HEK293 (cell line): ENCODE measurements at regions not wholly inside any gene's neighbourhood (a gene's known extent, or its start where the extent isn't known, plus 50 kb on each side); places are given as distances from the start of the nearest gene placed in this dataset.

ENCODE experiments used
- CTCF ChIA-PET: fragments of 350-600 bp; formaldehyde crosslinking; extraction: SDS; loops from one replicate; lab custom pipeline; 2021; ENCODE audit warnings: antibody characterized with exemption; lab: Yijun Ruan, JAX
- POLR2A ChIA-PET: fragments of 300-600 bp; formaldehyde crosslinking; extraction: SDS; loops from one replicate; lab custom pipeline; 2020; ENCODE audit warnings: antibody characterized with exemption, inconsistent platforms; lab: Yijun Ruan, JAX
- H3K27ac ChIP-seq: fragments of 200-500 bp; sonication (Bioruptor generic); 2 replicates; pipeline ENCODE4 v1.5.1; 2014; ENCODE audit warnings: low read depth, low read length, control low read depth, inconsistent platforms; ENCODE audit errors: extremely low read depth
- H3K36me3 ChIP-seq, 2 experiments: fragments of 200-500 bp in 1 of 2; sonication (Bioruptor generic) in 1 of 2; 1 replicate in 1 of 2; 2 replicates in 1 of 2; pipeline ENCODE4 v1.5.1; 2014 to 2017; ENCODE audit warnings: inconsistent platforms in 2 of 2, low read length in 2 of 2; ENCODE audit not compliant: control insufficient read depth in 2 of 2, insufficient read depth in 1 of 2
- H3K4me1 ChIP-seq: fragments of 200-500 bp; sonication (Bioruptor generic); 2 replicates; pipeline ENCODE4 v1.5.1; 2014; ENCODE audit warnings: mild to moderate bottlenecking, low read length, inconsistent platforms; ENCODE audit not compliant: control insufficient read depth, insufficient read depth
- H3K4me3 ChIP-seq: 2 replicates; pipeline ENCODE4 v1.5.1; 2011; ENCODE audit warnings: low read depth, mild to moderate bottlenecking, control low read depth, low read length, moderate library complexity
- H3K9me3 ChIP-seq: fragments of 200-500 bp; sonication (Bioruptor generic); 2 replicates; pipeline ENCODE4 v1.5.1; 2014; ENCODE audit warnings: low read depth, low read length, inconsistent platforms; ENCODE audit not compliant: control insufficient read depth, insufficient read depth
- GFI1B ChIP-seq: fragments of 450-650 bp; formaldehyde crosslinking; IDR thresholded peaks from 2 replicates; pipeline ENCODE4 v1.5.1; 2016; ENCODE audit warnings: missing biosample characterization, missing genetic modification characterization
- GLI2 ChIP-seq: fragments of 450-650 bp; formaldehyde crosslinking; IDR thresholded peaks from 2 replicates; pipeline ENCODE4; 2017; ENCODE audit warnings: missing biosample characterization, missing genetic modification characterization, low read depth, borderline replicate concordance
- GLIS2 ChIP-seq: fragments of 450-650 bp; formaldehyde crosslinking; IDR thresholded peaks from 2 replicates; pipeline ENCODE4 v1.5.1; 2016; ENCODE audit warnings: missing biosample characterization, missing genetic modification characterization
- SETDB1 ChIP-seq: IDR thresholded peaks from one replicate; pipeline ENCODE4 v1.6.1; 2017; ENCODE audit warnings: mild to moderate bottlenecking, low read length, moderate library complexity, mixed read lengths; ENCODE audit not compliant: insufficient read length
- SP3 ChIP-seq: fragments of 450-650 bp; formaldehyde crosslinking; IDR thresholded peaks from 2 replicates; pipeline ENCODE4 v1.5.1; 2016; ENCODE audit warnings: missing biosample characterization, missing genetic modification characterization
- YY1 ChIP-seq: fragments of 450-650 bp; formaldehyde crosslinking; IDR thresholded peaks from 2 replicates; pipeline ENCODE4 v1.5.1; 2018; ENCODE audit warnings: missing biosample characterization, missing genetic modification characterization
- YY2 ChIP-seq: fragments of 450-650 bp; formaldehyde crosslinking; IDR thresholded peaks from 2 replicates; pipeline ENCODE4 v1.5.1; 2016; ENCODE audit warnings: missing biosample characterization, missing genetic modification characterization
- ZFP3 ChIP-seq: fragments of 450-650 bp; formaldehyde crosslinking; IDR thresholded peaks from 2 replicates; pipeline ENCODE4 v1.5.1; 2016; ENCODE audit warnings: low read depth, missing biosample characterization, missing genetic modification characterization
- ZNF138 ChIP-seq: fragments of 450-650 bp; formaldehyde crosslinking; IDR thresholded peaks from 2 replicates; pipeline ENCODE4 v1.5.1; 2016; ENCODE audit warnings: missing biosample characterization, missing genetic modification characterization, borderline replicate concordance
- ZNF184 ChIP-seq: fragments of 450-650 bp; IDR thresholded peaks from 2 replicates; pipeline ENCODE4 v1.5.1; 2018; ENCODE audit warnings: missing biosample characterization, mild to moderate bottlenecking, missing genetic modification characterization
- ZNF248 ChIP-seq: fragments of 450-650 bp; formaldehyde crosslinking; IDR thresholded peaks from 2 replicates; pipeline ENCODE4 v1.5.1; 2017; ENCODE audit warnings: missing biosample characterization, missing genetic modification characterization
- ZNF350 ChIP-seq: fragments of 450-650 bp; formaldehyde crosslinking; IDR thresholded peaks from 2 replicates; pipeline ENCODE4 v1.5.0; 2017; ENCODE audit warnings: missing biosample characterization, mild to moderate bottlenecking, missing genetic modification characterization
- ZNF354C ChIP-seq: fragments of 450-650 bp; formaldehyde crosslinking; IDR thresholded peaks from 2 replicates; pipeline ENCODE4 v1.5.1; 2016; ENCODE audit warnings: missing biosample characterization, missing genetic modification characterization, low read depth, borderline replicate concordance
- ZNF426 ChIP-seq: fragments of 450-650 bp; formaldehyde crosslinking; IDR thresholded peaks from 2 replicates; pipeline ENCODE4 v1.5.1; 2017; ENCODE audit warnings: missing biosample characterization, missing genetic modification characterization, mild to moderate bottlenecking, inconsistent platforms, moderate library complexity
- ZNF529 ChIP-seq: fragments of 450-650 bp; formaldehyde crosslinking; IDR thresholded peaks from 2 replicates; pipeline ENCODE4 v1.5.1; 2017; ENCODE audit warnings: missing genetic modification characterization, missing biosample characterization; ENCODE audit not compliant: insufficient replicate concordance
- ZNF560 ChIP-seq: fragments of 450-650 bp; formaldehyde crosslinking; IDR thresholded peaks from 2 replicates; pipeline ENCODE4 v1.5.1; 2017; ENCODE audit warnings: missing biosample characterization, missing genetic modification characterization, borderline replicate concordance
- ZNF629 ChIP-seq: fragments of 450-650 bp; formaldehyde crosslinking; IDR thresholded peaks from 2 replicates; pipeline ENCODE4 v1.5.1; 2017; ENCODE audit warnings: missing biosample characterization, missing genetic modification characterization
- ZNF776 ChIP-seq: fragments of 450-650 bp; formaldehyde crosslinking; IDR thresholded peaks from 2 replicates; pipeline ENCODE4 v1.5.0; 2017; ENCODE audit warnings: missing biosample characterization, missing genetic modification characterization, borderline replicate concordance
- ZNF777 ChIP-seq: fragments of 450-650 bp; formaldehyde crosslinking; IDR thresholded peaks from 2 replicates; pipeline ENCODE4 v1.5.1; 2017; ENCODE audit warnings: missing biosample characterization, missing genetic modification characterization, borderline replicate concordance
- TF ChIP-seq, protein P1 (sequence below): fragments of 450-650 bp; formaldehyde crosslinking; IDR thresholded peaks from 2 replicates; pipeline ENCODE4 v1.5.1; 2016; ENCODE audit warnings: missing biosample characterization, missing genetic modification characterization
- TF ChIP-seq, protein P2 (sequence below): fragments of 450-650 bp; formaldehyde crosslinking; IDR thresholded peaks from 2 replicates; pipeline ENCODE4 v1.5.1; 2016; ENCODE audit warnings: missing biosample characterization, missing genetic modification characterization
- TF ChIP-seq, protein P3 (sequence below): fragments of 450-650 bp; formaldehyde crosslinking; IDR thresholded peaks from 2 replicates; pipeline ENCODE4 v1.5.1; 2016; ENCODE audit warnings: missing biosample characterization, missing genetic modification characterization
- TF ChIP-seq, protein P4 (sequence below): fragments of 450-650 bp; formaldehyde crosslinking; IDR thresholded peaks from 2 replicates; pipeline ENCODE4 v1.5.1; 2016; ENCODE audit warnings: missing biosample characterization, missing genetic modification characterization
- TF ChIP-seq, protein P5 (sequence below): fragments of 450-650 bp; formaldehyde crosslinking; optimal IDR thresholded peaks from 2 replicates; pipeline ENCODE3; 2016; ENCODE audit warnings: missing biosample characterization, mild to moderate bottlenecking, missing genetic modification characterization
- TF ChIP-seq, protein P6 (sequence below): IDR thresholded peaks from 2 replicates; pipeline ENCODE4 v1.6.1; 2011; ENCODE audit warnings: mild to moderate bottlenecking, low read depth, low read length, borderline replicate concordance
- TF ChIP-seq, protein P7 (sequence below): fragments of 450-650 bp; formaldehyde crosslinking; IDR thresholded peaks from 2 replicates; pipeline ENCODE4 v1.5.1; 2016; ENCODE audit warnings: missing biosample characterization, missing genetic modification characterization

DNA sequence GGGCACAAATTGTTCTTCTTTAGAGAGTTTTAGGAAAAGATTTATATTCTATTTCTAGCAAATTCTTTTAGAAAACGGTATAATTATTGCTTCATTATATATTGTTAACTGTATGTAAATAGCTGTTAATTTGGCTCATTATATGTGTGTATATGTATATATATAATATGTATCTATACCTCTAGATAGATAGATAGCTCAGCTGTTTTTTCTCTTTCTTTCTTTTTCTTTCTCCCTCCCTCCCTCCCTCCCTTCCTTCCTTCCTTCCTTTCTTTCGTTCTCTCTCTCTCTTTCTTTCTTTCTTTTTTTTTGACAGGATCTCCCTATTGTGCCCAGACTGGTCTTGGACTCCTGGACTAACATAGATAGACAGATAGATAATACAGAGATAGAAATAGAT lies 1538.8 kb downstream of the PCDH7 start:
- H3K27ac ChIP-seq: no peak overlapping the region
- ChIA-PET POLR2A (no interaction called here), CTCF (no interaction called here)
- H3K36me3 ChIP-seq: no peaks in the 10 kb centered on the region
- no peak overlapping the region for H3K4me3 ChIP-seq
- no peaks in the 10 kb centered on the region for H3K4me1 ChIP-seq
- TF ChIP-seq GFI1B: no peak
- no peaks in the 10 kb centered on the region for H3K9me3 ChIP-seq

DNA sequence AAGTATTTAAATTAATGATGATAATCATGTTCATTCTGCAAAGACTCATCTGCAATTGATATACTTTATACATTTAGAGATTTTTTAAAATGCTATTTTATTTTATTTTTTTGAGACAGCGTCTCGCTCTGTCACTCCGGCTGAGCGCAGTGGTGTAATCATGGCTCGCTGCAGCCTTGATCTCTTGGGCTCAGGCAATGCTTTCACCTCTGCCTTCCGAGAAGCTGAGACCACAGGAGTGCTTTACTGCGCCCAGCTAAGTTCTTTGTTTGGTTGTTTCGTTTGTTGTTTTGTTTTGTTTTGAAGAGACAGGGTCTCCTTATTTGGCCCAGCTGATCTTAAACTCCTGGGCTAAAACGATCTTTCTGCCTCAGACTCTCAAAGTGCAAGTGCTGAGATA lies 1541.0 kb downstream of the PCDH7 start:
- no peak overlapping the region for H3K27ac ChIP-seq
- TF ChIP-seq ZNF350 (tag by site-specific recombination): no peak
- no peak for TF ChIP-seq ZFP3
- TF ChIP-seq, protein P1, sequence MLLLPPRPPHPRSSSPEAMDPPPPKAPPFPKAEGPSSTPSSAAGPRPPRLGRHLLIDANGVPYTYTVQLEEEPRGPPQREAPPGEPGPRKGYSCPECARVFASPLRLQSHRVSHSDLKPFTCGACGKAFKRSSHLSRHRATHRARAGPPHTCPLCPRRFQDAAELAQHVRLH (tag by site-specific recombination): no peak
- TF ChIP-seq ZNF426 (tag by site-specific recombination): no peak
- no peak for TF ChIP-seq ZNF629 (tag by site-specific recombination)
- TF ChIP-seq, protein P2, sequence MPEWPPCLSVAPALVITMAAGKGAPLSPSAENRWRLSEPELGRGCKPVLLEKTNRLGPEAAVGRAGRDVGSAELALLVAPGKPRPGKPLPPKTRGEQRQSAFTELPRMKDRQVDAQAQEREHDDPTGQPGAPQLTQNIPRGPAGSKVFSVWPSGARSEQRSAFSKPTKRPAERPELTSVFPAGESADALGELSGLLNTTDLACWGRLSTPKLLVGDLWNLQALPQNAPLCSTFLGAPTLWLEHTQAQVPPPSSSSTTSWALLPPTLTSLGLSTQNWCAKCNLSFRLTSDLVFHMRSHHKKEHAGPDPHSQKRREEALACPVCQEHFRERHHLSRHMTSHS (tag by site-specific recombination): no peak
- TF ChIP-seq, protein P3, sequence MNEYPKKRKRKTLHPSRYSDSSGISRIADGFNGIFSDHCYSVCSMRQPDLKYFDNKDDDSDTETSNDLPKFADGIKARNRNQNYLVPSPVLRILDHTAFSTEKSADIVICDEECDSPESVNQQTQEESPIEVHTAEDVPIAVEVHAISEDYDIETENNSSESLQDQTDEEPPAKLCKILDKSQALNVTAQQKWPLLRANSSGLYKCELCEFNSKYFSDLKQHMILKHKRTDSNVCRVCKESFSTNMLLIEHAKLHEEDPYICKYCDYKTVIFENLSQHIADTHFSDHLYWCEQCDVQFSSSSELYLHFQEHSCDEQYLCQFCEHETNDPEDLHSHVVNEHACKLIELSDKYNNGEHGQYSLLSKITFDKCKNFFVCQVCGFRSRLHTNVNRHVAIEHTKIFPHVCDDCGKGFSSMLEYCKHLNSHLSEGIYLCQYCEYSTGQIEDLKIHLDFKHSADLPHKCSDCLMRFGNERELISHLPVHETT (tag by site-specific recombination): no peak
- no peak for TF ChIP-seq ZNF248
- no peak for TF ChIP-seq ZNF560
- TF ChIP-seq ZNF529 (tag by site-specific recombination): no peak
- TF ChIP-seq, protein P4, sequence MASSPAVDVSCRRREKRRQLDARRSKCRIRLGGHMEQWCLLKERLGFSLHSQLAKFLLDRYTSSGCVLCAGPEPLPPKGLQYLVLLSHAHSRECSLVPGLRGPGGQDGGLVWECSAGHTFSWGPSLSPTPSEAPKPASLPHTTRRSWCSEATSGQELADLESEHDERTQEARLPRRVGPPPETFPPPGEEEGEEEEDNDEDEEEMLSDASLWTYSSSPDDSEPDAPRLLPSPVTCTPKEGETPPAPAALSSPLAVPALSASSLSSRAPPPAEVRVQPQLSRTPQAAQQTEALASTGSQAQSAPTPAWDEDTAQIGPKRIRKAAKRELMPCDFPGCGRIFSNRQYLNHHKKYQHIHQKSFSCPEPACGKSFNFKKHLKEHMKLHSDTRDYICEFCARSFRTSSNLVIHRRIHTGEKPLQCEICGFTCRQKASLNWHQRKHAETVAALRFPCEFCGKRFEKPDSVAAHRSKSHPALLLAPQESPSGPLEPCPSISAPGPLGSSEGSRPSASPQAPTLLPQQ (tag by site-specific recombination): no peak
- TF ChIP-seq SETDB1: no peak
- no peak for TF ChIP-seq GLI2 (tag by site-specific recombination)
- TF ChIP-seq YY2 (tag by site-specific recombination): no peak
- TF ChIP-seq YY1 (tag by site-specific recombination): no peak
- TF ChIP-seq, protein P5, sequence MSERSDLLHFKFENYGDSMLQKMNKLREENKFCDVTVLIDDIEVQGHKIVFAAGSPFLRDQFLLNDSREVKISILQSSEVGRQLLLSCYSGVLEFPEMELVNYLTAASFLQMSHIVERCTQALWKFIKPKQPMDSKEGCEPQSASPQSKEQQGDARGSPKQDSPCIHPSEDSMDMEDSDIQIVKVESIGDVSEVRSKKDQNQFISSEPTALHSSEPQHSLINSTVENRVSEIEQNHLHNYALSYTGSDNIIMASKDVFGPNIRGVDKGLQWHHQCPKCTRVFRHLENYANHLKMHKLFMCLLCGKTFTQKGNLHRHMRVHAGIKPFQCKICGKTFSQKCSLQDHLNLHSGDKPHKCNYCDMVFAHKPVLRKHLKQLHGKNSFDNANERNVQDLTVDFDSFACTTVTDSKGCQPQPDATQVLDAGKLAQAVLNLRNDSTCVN (tag by site-specific recombination): no peak
- TF ChIP-seq, all 188 proteins: peak for 0
- Histone ChIP-seq H3K4me3 (no peak overlapping the region), H3K36me3 (no peaks in the 10 kb centered on the region), H3K9me3 (no peaks in the 10 kb centered on the region), H3K4me1 (no peaks in the 10 kb centered on the region)
- ChIA-PET POLR2A (interaction anchor here (0.6 kb wide), 1 partner anchor 192 kb away, joined by 3 read pairs; no protein-coding TSS in a partner anchor), CTCF (no interaction called here)

DNA sequence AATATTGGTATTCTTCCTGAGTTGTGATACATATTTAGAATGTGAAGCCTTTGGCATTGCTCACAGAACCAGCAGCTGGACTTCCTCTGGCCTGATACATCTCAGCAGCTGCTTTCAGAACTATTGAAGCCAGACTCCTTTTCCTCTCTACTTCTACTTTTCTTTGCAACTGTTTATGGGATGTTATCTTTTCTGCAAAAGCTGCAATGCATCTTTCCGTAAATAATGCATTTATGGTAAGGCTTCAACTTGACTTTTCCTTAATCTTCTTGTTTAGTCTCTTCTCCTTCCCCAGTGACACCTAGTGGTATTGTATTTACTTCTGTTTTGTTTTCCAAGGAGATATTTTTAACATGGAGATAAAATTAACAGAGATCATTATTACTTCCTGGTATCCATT lies 1548.7 kb downstream of the PCDH7 start:
- H3K4me3 ChIP-seq: no peak overlapping the region
- ChIA-PET CTCF (no interaction called here), POLR2A (no interaction called here)
- H3K9me3 ChIP-seq: no peaks in the 10 kb centered on the region
- no peak overlapping the region for H3K27ac ChIP-seq
- H3K36me3 ChIP-seq: no peaks in the 10 kb centered on the region
- H3K4me1 ChIP-seq: no peaks in the 10 kb centered on the region
- TF ChIP-seq SP3 (tag by site-specific recombination) (no peak), GLIS2 (tag by site-specific recombination) (no peak), ZNF777 (no peak), ZNF776 (tag by site-specific recombination) (no peak), ZNF354C (tag by site-specific recombination) (no peak), ZNF138 (tag by site-specific recombination) (no peak), ZNF184 (tag by site-specific recombination) (no peak)
- TF ChIP-seq, protein P6, sequence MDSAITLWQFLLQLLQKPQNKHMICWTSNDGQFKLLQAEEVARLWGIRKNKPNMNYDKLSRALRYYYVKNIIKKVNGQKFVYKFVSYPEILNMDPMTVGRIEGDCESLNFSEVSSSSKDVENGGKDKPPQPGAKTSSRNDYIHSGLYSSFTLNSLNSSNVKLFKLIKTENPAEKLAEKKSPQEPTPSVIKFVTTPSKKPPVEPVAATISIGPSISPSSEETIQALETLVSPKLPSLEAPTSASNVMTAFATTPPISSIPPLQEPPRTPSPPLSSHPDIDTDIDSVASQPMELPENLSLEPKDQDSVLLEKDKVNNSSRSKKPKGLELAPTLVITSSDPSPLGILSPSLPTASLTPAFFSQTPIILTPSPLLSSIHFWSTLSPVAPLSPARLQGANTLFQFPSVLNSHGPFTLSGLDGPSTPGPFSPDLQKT: no peak
- TF ChIP-seq, protein P7, sequence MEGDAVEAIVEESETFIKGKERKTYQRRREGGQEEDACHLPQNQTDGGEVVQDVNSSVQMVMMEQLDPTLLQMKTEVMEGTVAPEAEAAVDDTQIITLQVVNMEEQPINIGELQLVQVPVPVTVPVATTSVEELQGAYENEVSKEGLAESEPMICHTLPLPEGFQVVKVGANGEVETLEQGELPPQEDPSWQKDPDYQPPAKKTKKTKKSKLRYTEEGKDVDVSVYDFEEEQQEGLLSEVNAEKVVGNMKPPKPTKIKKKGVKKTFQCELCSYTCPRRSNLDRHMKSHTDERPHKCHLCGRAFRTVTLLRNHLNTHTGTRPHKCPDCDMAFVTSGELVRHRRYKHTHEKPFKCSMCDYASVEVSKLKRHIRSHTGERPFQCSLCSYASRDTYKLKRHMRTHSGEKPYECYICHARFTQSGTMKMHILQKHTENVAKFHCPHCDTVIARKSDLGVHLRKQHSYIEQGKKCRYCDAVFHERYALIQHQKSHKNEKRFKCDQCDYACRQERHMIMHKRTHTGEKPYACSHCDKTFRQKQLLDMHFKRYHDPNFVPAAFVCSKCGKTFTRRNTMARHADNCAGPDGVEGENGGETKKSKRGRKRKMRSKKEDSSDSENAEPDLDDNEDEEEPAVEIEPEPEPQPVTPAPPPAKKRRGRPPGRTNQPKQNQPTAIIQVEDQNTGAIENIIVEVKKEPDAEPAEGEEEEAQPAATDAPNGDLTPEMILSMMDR: no peak
